AG09309 (cell line): ENCODE measurements at regions not wholly inside any gene's neighbourhood (a gene's known extent, or its start where the extent isn't known, plus 50 kb on each side); places are given as distances from the start of the nearest gene placed in this dataset.

Source experiments
- DNase-seq: peaks from one replicate; pipeline ENCODE4 v3.0.0-alpha.2; 2010; ENCODE audit warnings: low read depth
- H3K4me3 ChIP-seq: 2 replicates; pipeline ENCODE4 v1.5.1; 2011; ENCODE audit warnings: mild to moderate bottlenecking, low read depth, low read length, moderate library complexity; ENCODE audit not compliant: control insufficient read depth
- CTCF ChIP-seq: IDR thresholded peaks from 2 replicates; pipeline ENCODE4 v1.5.1; 2011; ENCODE audit warnings: mild to moderate bottlenecking, low read depth, low read length, inconsistent platforms; ENCODE audit not compliant: insufficient read depth, control insufficient read depth; ENCODE audit errors: missing control alignments

GRCh38 chr9:99694393-99694792 is 127.3 kb upstream of the NR4A3 start:
- no peak overlapping the region for H3K4me3 ChIP-seq
- no peak for DNase-seq
- TF ChIP-seq CTCF: no peak

DNA sequence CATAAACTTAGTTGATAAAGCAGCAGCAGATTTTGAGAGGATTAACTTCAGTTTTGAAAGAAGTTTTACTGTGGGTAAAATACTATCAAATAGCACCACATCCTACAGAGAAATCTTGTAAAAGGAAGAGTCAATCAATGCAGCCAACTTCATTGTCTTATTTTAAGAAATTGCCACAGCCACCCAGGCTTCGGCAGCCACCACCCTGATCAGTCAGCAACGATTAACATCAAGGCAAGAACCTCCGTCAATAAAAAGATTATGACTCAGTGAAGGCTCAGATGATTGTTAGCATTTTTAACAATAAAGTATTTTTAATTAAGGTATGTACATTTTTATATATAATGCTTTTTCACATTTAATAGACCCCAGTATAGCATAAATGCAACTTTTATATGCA is 122.3 kb upstream of the NR4A3 start:
- no peak for DNase-seq
- no peak for TF ChIP-seq CTCF
- H3K4me3 ChIP-seq: no peak overlapping the region

DNA sequence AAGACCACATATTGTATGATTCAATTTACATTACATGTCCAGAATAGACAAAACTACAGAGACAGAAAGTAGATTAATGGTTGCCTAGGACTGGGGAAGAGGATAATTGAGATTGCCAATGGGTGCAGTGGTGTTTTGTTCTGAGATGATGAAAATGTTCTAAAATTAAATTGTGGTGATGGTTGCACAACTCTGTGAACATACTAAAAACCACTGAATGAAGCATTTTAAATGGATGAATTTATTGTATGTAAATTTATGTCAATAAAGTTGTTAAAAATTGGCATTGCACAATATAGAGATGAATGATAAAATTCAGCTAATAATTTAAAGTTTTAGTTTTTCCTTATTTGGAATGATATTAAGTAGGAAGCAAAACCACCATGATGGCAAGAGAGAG is 109.5 kb upstream of the NR4A3 start:
- no peak for DNase-seq

GRCh38 chr9:99713838-99714306 is 107.8 kb upstream of the NR4A3 start:
- no peak for TF ChIP-seq CTCF
- H3K4me3 ChIP-seq: no peak overlapping the region
- no peak for DNase-seq

More for the DNA sequence above, 109.5 kb upstream of the NR4A3 start:
- TF ChIP-seq CTCF: no peak
- H3K4me3 ChIP-seq: no peak overlapping the region

- TF ChIP-seq CTCF: no peak
- no peak overlapping the region for H3K4me3 ChIP-seq
- no peak for DNase-seq
Measured at GRCh38 chr9:99718631-99719030, 103.1 kb upstream of the NR4A3 start.

GRCh38 chr9:99720455-99721050 is 101.1 kb upstream of the NR4A3 start:
- DNase-seq: peak; percentile 10
- H3K4me3 ChIP-seq: no peak overlapping the region
- no peak for TF ChIP-seq CTCF
